Activated CD4-positive, alpha-beta T cell treated with anti-CD3 and anti-CD28 coated beads, Interleukin-2, amount 50 U/mL, for 48 hours (primary cell): ENCODE measurements at regions not wholly inside any gene's neighbourhood (a gene's known extent, or its start where the extent isn't known, plus 50 kb on each side); places are given as distances from the start of the nearest gene placed in this dataset.
A peak's percentile ranks its signal among the peaks of the same experiment; 100 is the strongest.

Source experiments
- DNase-seq, 2 experiments: peaks; one replicate each; pipeline ENCODE4 v3.0.0-alpha.2; 2020

DNA sequence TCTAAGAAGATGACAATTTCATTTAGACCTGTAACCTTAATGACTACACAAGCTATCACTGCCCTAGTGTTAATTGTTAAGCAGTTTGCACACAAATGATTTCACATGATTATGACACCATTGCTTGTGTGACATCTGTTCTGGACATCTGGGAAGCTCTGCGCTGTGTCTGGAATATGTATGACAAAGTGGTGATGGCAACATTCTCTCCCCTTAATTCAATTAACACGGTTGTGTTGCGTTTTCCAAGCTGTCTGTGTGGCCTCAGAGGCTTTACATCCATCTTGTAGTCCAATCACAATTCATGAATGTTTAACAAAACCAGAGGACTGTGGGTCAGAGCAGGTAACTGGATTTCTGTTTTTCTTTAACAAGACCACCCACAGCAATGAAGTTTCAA lies 204.4 kb downstream of the COG6 start:
- no peak for DNase-seq

DNA sequence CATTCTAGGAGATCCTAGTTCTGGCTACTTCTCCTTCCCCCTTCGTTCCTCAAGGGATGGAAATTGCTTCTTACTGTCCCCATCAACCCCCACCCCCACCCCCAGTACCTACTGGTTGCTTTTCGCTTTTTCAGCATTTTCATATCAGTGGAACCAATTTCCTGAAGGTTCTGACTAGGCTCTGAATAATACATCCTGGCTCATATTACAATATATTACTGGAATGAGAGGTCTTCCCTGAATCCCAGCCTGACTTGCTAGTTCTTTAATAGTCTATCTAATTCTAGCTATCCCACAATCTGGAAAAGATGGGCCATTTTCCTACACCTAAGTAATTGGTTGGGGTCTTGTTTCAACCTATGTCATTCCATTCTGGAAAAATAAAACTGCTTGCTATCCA lies 207.4 kb downstream of the COG6 start:
- no peak for DNase-seq

DNA sequence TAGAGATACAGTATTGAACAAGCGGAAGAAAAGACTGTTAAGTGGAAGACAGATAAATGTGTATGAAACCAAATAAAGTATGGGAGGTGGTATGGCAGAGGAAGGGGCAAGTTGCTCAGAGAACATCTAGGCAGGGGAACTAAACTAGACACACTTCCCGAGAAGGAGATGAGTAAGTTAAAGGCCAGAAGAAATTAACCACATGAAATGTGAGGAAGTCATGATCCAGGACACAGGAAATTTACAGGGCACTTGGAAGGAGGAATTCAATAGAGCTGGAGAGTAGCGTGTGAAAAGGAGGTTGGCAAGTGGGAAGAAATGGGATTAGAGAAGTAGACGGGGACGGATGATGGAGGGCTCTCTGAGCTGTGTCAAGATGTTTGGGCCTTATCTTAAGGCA lies 208.8 kb downstream of the COG6 start:
- no peak for DNase-seq

DNA sequence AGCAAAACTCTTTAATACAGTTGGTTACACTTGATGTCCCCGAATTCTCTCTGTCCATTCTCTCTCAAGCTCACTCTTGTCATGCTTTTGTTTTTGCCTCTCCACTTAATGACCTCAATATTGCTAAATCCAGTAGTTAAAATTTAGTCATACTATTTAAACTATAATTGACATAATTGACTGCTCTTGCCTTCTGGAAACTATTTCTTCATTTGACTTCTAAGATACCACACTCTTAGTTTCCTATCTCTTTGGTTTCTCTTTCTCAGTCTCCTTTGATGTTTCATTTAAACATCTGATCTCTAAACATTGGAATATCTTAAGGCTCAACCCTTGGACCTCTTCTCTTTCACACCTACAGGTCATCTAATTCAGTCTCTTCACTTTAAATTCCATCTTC lies 211.3 kb downstream of the COG6 start:
- no peak for DNase-seq

DNA sequence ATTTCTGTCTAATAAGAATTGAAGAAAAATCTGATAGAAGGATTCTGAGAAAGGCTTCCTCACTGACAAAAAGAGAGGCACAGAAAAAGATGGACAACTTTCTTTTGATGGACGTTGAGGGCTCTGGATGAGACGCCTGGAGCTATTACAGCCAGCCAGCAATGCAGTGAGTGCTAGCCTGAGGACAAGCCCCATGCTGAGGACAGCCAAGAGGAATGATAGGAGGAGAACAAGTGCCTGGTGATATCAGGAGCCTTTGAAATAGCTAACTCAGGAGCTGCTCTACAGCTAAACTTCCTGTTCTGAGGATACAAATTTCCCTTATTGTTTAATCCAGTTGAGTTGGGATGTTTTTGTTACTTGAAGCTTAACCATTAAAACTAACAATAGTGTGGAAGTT lies 212.3 kb downstream of the COG6 start:
- DNase-seq: no peak

DNA sequence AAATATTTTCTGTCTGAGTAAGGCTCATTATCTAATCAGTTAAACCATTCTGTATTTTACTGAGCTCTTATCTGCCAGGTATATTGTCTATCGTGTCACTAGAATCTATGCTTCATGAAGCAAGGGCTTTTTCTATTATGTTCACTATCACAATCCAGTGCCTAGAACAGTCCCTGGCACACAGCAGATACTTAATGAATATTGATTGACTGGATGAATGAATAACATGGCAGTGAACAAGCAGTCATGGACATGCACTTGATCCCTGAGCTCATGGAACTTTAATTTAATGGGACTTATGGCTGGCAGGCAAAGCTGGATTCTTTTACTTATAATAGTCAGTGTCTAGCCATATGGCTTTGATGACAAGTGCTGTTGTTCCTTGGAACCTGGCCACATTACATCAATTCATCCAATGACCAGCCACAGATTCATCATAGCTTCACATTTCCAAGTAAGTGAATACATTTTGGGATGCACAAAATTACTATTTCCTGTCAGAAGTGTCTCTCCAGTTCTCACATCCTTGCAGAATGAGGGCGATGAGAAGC lies 214.8 kb downstream of the COG6 start:
- no peak for DNase-seq

DNA sequence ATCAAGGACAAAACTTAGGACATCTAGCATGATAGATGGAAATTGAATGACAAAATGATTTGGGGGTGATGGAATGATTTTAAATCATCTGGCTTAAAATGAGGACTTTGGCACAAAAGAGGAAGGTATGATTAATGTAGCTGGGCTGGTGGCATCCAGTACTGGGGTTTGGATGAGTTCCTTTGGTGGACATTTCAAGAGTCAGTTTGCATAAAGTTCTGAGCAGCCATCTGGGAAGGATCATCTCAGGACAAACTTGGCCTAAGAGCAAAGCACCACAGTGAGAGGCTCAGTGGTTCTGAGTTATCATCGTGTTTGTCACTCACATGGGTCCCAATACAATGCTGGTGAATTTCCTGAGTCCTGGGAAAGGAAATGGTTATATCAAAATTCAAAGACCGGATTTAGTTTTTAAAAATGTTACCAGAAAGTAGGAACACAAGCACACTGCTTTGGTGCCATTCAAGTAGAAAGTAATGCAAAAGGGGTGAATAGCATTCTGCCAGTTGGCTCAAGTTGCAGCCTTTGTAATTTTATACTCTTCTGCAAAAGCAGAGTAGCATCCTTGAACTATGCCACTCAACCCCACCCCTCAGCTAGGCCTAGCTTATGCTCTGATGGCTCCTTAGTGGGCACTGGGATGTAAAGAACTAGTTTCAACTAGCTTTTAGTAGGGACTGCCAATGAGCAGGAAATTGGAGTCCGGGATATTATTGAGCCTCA lies 219.0 kb downstream of the COG6 start:
- no peak for DNase-seq

DNA sequence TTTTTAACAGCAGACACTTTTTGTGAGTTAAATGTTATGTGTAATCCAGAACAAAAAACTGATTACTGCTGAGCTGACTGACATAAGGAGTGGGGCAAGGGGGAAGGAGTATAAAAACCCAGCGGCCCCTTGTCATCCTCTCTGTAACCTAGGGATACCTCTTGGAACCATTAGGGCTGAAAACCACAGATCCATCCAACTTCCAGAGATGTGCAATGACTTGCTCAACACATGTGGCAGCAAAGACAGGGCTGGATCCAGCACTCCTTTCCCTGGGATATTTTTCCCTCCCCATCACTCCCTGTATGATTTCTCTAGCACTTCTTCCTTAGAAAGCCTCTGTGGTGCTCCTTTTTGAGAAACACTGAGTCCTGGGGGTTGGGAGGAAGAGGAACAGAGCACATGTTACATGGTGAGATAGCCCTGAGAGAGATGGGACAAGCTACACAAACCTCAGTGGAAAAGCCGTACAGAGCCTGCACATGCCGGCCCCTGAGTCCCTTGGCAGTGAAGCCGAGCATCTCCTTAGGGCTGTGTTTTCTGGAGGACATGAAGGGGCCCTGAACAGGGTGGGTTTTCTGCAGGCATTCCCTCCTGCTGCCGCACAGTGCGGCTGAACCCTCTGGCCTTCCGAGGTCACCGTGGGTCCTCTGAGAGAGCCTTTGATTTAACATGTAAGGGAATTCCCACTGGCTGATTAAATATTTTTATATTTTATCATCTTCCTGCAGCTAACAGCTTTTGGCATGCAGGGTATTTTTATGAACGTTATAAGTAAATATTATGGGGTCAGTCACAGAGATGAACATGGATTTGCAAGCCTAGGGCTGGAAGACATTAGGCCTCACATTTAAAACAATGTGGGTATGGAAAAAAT lies 219.9 kb downstream of the COG6 start:
- DNase-seq: no peak

DNA sequence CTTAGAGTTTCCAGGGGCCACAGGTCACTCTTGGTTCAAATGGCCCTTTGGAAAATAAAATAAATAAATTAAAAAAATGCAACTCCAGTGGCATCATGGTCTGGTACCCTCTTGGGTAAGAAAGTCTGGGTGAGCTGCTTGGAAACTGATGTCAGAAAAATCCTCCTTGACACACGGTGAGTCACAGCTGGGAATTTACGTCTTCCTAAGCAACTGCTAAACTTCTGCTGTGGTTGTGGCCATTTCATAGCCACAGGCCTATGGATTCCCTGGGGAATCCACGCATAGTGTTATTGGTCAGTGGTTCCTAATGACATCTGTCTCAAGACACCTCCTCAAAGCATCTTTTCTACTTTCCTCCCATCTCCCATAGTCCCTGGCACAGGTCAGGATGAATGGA lies 220.8 kb downstream of the COG6 start:
- no peak for DNase-seq

DNA sequence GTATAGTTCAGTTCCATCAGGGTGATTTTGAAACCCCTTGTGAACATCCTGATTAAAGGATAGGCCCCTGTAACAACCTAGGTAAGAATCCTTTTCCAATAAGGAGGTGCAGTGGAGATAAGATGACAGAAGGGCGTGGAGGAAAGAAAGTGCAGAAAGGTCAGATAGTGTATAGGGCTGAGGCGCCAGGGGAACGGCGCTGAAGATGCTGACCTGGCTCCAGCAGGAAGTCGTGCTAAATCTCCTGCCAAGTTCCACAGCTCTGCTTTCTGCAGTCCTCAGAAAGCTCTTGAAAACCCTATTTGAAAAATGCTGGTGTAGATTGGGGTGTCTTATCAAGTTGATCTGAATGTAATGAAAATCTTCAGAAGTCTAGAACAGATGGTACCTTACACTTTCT lies 221.7 kb downstream of the COG6 start:
- no peak for DNase-seq

DNA sequence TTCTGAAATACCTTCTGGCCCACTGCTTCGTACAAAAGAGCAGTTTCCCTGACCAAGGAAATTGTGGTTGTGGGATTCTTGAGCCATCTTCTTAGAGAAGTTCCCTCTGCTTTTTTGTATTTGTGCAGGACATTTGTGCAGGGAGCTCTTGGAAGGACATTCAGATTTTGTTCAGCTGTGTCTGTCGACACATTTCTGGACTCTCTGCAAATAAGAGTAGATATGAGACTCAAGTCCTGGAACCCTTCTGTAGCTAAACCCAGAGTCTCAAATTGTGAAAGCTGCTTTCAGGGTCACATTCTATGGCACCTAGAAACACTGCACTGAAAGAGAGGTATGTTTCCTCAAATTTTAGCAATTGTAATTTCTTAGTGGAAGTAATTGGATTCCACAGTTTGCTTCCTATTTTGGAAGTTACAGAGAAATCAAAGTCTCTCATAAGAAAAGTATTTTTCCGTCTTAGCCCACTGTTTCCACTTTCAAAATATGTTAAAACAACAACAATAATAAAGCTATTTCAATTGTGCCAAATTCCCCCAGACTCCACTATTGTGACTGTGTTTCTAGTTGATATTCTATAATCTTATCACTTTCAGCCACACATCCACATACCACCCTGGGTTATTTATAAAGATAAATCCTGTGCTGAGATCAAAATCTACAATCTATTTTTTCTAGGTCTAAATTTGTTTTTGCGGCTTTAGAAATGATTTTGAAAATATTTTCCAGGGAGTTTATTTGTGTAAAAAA lies 224.0 kb downstream of the COG6 start:
- DNase-seq: no peak

DNA sequence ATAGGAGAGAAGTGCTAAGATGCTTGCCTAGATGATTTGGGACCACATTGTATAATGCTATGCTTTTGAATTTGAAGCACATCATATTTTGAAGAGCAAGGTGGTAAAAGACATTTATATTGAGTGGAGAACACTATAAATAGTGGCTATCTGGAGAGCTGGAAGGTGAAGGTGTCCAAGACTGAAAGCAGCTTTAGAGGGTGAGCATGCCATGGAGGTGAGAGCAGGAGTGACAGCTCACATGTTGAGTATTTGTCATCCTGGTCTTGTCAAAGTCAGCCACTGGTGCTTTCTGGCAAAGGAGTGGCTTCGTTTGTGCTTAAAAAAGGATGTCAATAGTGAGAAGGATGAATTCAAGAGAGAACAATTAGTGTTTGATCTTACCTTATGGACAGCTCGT lies 225.9 kb downstream of the COG6 start:
- DNase-seq: no peak

DNA sequence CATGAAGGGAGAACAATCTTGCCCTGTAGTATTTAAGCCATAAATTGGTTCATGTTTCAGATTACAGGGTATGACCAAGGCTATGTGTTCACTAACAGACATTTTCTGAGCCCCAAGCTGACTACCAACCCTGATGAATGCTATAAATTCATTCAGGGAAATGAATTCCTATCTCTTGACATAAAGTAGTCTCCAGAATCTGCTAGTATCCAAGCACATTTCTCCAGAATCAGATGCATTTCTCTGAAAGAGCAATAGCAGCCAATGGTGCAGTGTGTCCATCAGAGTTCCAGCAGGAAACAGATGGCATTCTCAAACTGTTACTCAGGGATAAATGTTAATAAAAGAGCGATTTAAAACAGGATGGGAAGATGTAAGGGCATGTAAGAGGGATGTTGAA lies 226.4 kb downstream of the COG6 start:
- no peak for DNase-seq

DNA sequence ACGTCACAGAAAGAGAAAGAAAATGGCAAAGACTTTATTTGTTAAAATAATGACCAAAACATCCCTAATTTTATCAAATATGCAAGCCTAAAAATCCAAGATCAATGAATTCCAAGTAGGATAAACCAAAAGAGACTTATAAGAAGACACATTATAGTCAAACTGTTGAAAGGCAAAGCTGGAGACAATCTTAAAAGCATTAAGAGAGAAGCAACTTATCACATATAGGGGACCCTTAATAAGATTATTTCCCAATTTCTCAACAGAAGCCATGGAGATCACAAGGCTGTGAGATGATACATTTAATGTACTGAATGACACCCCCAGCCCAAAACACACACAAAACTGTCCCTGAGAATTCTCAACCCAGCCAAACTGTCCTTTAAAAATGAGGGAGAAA lies 228.7 kb downstream of the COG6 start:
- DNase-seq: no peak

DNA sequence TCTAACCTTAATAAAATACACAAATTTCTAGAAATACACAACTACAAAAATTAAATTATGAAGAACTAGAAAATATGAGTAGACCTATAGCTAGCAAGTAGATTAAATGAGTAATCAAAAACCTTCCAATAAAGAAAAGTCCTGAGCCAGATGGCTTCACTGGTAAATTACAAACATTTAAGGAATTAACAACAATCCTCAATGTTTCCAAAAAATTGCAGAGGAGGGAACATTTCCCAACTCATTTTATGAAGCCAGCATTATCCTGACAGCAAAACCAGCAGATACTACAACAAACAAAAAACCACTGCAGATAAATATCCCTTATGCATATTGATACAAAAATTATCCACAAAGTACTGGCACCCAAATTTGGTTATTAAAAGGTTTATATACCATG lies 230.9 kb downstream of the COG6 start:
- no peak for DNase-seq

DNA sequence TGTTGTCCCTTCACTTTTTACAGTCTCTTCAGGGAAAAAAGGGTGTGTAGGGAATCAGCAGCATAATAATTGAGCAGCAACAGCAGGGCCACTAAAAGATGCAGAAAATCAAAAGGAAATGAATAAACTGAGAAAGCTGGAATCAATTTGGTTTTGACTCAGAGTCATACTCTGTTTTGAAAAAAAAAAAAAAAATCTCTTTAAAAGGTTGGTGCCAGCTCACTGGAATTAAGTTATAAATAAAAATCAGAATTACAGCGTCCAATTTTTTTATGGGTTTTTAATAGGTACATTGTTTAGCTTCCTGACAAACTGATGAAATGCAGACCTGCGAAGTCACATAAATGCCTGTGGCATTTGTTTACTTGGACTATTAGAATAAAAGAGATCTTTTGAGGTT lies 231.9 kb downstream of the COG6 start:
- DNase-seq: no peak

DNA sequence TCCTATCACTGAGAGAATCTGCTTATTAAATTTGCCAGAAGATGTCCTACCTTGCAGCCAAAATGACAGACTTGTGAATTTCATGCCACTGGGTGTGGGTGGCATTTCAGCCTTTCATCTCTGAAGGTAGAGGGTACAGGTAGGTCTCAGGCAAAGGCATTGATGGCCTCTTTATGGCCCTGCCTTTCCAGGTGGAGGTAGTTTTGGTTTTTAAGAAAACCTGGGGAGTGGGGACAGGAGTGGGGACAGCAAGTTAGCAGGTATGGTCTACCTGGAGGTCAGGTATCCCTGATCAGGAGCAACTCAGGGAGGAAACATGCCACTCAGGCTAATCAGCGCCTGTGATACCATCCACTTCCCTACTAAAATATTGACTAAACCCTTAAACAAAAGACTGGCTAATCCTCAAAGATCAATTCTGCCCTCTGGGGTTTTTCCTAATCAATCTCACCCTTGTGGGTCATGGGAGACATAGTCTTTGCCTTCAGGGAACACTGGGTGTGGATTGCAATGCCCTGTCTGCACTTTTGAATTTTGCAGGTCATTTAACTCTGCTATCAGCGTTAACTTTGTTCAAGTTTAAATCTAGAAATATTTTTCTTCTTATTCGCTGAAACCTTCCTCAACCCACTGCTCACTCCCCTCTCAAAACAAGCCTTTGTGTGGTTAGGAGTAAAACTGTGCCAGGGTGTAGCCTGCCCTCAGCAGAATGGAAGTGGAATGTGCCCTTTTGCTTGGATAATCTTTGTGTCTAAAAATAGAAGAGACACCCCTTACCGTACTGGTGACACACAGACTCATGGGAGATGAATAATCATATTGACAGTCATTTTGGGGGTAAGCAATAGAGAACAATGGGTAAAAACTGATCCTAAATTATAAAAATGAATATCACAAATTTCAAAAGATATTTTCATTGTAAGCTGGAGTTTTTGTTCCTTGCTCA lies 233.7 kb downstream of the COG6 start:
- DNase-seq: no peak

DNA sequence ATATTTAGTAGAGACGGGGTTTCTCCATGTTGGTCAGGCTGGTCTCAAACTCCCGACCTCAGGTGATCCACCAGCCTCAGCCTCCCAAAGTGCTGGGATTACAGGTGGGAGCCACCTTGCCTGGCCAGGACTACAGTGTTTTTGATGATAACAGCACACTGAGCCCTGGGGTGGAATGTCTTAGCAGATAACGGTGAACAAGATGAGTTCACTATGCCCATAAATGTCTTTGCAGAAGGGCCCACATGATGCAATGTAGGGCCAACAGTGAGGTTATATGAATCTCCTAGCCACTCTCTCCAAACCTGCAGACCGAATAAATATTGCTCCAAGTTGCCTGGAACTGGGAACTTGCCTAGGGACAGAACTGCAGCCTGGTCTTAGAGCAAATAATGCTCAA lies 235.1 kb downstream of the COG6 start:
- no peak for DNase-seq

DNA sequence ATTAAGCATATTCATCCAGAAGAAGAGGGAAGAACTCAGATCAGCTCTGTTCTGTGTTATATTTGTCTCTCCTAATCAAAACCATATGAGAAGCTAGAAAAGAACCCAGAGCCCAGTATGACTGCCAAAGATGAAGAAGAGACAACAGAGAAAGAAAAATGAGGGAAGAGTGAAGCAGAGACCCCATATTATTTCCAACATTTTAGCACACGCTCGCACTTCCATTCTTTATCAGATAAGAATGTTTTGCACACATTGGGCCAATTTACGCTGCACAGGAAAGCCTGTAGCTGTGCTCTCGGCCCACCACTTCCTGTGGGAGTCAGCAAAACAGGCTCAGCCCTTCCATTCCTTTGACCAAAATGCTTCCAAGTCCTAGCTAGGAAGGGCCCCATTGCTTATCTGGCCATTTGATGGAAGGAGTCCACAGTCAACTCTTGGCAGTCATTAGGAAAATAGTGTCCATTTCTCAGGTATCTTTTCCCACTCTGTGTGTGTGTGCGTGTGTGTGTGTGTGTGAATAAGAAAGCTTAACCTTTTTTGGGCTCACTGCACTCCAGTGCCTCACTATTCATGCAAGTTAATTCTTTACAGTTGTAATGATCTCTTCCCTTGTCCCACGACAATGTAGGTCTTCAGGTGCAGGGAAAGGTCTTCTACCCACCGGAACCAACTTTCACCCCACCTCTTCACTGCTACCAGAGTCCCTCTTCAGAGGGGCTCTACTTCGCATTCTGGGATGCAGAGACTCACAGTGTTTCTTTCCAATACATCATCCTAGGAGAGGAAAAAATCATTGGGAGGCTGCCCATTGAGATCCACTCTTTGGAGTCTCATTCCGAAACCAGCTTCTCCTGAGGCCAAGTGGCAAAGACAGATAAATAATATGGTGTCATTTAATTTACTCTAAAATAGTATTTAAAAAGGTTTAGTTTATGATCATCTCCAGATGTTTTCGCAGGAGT lies 237.5 kb downstream of the COG6 start:
- peak; percentile 24 to 47 for DNase-seq

DNA sequence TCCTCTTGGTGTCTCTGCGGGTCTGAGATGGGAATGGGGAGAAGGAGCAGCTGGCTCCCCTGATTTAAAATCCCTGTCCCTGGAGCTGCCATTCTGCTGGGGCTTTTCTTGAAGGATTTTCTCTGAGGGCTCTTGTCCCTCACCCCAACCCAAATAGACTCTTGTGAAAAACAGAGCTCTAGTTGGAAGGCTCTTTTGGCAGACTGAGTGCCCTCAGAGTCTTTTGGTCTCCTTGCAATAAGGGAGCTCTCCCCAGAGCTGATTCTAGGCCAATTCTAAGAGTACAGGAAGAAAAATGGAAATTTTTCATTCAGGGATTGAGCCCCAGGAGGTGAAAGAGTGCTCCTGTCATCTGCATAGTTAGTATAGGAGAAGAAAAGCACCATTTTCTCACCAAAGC lies 238.3 kb downstream of the COG6 start:
- no peak for DNase-seq

DNA sequence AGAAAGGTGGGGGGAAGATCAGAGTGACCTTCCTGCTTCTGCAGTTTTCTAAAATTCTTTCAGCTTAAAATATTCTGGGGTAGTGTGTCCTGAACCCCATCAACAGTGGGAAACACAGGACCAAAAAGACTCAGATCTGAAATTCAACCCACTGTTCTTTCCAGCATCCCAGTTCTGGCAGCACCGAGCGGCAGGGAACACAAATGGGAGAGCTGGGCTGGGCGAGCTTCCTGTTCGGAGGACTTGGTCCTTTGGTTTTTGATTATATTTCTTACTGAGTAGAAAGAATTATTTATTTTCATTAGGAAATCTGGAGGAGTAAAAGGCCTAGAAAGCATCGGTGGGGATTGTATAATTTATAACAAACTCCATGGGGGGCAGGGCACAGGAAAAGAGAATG lies 239.1 kb downstream of the COG6 start:
- no peak for DNase-seq
